GM12891 (cell line): ENCODE measurements at regions not wholly inside any gene's neighbourhood (a gene's known extent, or its start where the extent isn't known, plus 50 kb on each side); places are given as distances from the start of the nearest gene placed in this dataset.

Source experiments
- POLR2A ChIP-seq: IDR thresholded peaks from 2 replicates; pipeline ENCODE4 v1.6.1; 2011; ENCODE audit warnings: low read depth, low read length, control low read depth
- POLR2AphosphoS5 ChIP-seq: IDR thresholded peaks from 2 replicates; pipeline ENCODE4 v1.6.1; 2011; ENCODE audit warnings: low read depth, low read length, control low read depth
- POU2F2 ChIP-seq: IDR thresholded peaks from 2 replicates; pipeline ENCODE4 v1.6.1; 2011; ENCODE audit warnings: low read depth, mild to moderate bottlenecking, control low read depth, low read length, moderate library complexity
- SPI1 ChIP-seq: IDR thresholded peaks from 2 replicates; pipeline ENCODE4 v1.6.1; 2011; ENCODE audit warnings: low read depth, low read length, control low read depth
- TAF1 ChIP-seq: IDR thresholded peaks from 2 replicates; pipeline ENCODE4 v1.6.1; 2011; ENCODE audit warnings: low read depth, low read length, control low read depth

DNA sequence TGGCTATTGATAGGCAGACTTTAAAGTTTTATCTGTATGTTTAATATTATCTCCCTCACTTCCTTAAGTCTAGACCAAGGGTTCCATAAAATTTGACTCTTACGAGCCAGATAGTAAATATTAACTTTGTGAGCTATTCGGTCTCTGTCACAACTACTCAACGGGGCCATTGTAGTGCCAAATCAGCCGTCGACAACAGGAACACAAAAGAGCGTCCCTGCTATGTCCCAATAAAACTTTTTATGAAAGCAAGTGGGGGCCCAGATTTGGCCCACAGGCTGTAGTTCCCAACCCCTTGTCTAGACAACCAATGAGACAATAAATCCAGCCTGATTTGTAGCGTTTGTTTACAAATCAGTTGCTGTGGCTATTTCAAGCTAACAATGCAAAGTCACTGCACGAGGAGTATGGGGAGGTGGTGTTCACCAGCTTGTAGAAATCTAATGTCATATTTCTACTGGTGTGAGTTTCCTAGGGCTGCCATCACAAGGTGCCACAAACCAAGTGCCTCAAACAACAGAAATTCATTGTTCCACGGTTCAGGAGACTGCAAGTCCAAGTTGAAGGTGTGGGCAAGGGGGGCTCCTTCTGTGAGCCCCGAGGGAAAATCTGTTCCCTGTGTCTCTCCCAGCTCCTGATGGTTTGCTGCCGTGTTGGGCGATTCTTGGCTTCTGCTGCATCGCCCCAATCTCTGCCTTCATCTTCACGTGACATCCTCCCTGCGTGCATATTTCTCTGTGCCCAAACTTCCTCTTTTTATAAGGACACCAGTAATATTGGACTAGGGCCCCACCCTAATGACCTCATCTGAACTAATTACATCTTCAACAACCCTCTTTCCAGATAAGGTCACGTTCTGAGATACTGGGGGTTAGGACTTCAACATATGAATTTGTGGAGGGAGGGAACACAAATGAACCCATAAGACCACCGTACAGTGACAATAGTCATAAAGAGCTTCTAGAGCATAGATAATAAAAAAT lies 356.0 kb upstream of the JARID2 start:
- no peak for TF ChIP-seq POLR2A
- no peak for TF ChIP-seq TAF1
- no peak for TF ChIP-seq POLR2AphosphoS5
- no peak for TF ChIP-seq SPI1
- no peak for TF ChIP-seq POU2F2
